ENCODE measurements at regions not wholly inside any gene's neighbourhood (a gene's known extent, or its start where the extent isn't known, plus 50 kb on each side); places are given as distances from the start of the nearest gene placed in this dataset.

- TF ChIP-seq, protein P1, sequence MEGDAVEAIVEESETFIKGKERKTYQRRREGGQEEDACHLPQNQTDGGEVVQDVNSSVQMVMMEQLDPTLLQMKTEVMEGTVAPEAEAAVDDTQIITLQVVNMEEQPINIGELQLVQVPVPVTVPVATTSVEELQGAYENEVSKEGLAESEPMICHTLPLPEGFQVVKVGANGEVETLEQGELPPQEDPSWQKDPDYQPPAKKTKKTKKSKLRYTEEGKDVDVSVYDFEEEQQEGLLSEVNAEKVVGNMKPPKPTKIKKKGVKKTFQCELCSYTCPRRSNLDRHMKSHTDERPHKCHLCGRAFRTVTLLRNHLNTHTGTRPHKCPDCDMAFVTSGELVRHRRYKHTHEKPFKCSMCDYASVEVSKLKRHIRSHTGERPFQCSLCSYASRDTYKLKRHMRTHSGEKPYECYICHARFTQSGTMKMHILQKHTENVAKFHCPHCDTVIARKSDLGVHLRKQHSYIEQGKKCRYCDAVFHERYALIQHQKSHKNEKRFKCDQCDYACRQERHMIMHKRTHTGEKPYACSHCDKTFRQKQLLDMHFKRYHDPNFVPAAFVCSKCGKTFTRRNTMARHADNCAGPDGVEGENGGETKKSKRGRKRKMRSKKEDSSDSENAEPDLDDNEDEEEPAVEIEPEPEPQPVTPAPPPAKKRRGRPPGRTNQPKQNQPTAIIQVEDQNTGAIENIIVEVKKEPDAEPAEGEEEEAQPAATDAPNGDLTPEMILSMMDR (IDR thresholded peaks at IDR 0.05), result 0 out of 3 replicates have a peak, but pooled peaks have one; percentile 4
- TF ChIP-seq NFE2L2 (conservative IDR thresholded peaks at IDR 0.05; ENCODE audit: low read length) (no peak), CBX2 (IDR thresholded peaks at IDR 0.05; ENCODE audit: borderline replicate concordance, low read depth) (no peak), POLR2A (IDR thresholded peaks at IDR 0.05; ENCODE audit: low read length) (no peak), CHD4 (IDR thresholded peaks at IDR 0.05; ENCODE audit: borderline replicate concordance) (no peak), SMC3 (IDR thresholded peaks at IDR 0.05) (no peak), RFX5 (IDR thresholded peaks at IDR 0.05) (no peak), ZFP36 (IDR thresholded peaks at IDR 0.05; ENCODE audit: borderline replicate concordance, partially characterized antibody) (no peak), KDM5A (IDR thresholded peaks at IDR 0.05) (no peak), ZSCAN20 (CRISPR knock-in tag; IDR thresholded peaks at IDR 0.05) (no peak), MAFK (IDR thresholded peaks at IDR 0.05; ENCODE audit: partially characterized antibody) (no peak)
- TF ChIP-seq, protein P2, sequence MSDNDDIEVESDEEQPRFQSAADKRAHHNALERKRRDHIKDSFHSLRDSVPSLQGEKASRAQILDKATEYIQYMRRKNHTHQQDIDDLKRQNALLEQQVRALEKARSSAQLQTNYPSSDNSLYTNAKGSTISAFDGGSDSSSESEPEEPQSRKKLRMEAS (IDR thresholded peaks at IDR 0.05), result no peak
- TF ChIP-seq, protein P3, sequence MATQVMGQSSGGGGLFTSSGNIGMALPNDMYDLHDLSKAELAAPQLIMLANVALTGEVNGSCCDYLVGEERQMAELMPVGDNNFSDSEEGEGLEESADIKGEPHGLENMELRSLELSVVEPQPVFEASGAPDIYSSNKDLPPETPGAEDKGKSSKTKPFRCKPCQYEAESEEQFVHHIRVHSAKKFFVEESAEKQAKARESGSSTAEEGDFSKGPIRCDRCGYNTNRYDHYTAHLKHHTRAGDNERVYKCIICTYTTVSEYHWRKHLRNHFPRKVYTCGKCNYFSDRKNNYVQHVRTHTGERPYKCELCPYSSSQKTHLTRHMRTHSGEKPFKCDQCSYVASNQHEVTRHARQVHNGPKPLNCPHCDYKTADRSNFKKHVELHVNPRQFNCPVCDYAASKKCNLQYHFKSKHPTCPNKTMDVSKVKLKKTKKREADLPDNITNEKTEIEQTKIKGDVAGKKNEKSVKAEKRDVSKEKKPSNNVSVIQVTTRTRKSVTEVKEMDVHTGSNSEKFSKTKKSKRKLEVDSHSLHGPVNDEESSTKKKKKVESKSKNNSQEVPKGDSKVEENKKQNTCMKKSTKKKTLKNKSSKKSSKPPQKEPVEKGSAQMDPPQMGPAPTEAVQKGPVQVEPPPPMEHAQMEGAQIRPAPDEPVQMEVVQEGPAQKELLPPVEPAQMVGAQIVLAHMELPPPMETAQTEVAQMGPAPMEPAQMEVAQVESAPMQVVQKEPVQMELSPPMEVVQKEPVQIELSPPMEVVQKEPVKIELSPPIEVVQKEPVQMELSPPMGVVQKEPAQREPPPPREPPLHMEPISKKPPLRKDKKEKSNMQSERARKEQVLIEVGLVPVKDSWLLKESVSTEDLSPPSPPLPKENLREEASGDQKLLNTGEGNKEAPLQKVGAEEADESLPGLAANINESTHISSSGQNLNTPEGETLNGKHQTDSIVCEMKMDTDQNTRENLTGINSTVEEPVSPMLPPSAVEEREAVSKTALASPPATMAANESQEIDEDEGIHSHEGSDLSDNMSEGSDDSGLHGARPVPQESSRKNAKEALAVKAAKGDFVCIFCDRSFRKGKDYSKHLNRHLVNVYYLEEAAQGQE (IDR thresholded peaks at IDR 0.05), result no peak
These were observed 73.6 kb downstream of the TEX51 start for GRCh38 chr2:126972279-126972626.

All from A549 (cell line).